ENCODE measurements at regions not wholly inside any gene's neighbourhood (a gene's known extent, or its start where the extent isn't known, plus 50 kb on each side); places are given as distances from the start of the nearest gene placed in this dataset.

- H3K27ac ChIP-seq, result no peak overlapping the region
- H3K4me3 ChIP-seq (IDR thresholded peaks at IDR 0.05; ENCODE audit: insufficient read depth, low read depth, low read length), result no peak overlapping the region
- TF ChIP-seq CTCF (conservative IDR thresholded peaks at IDR 0.05; ENCODE audit: low read depth, low read length), result no peak
- H3K36me3 ChIP-seq (ENCODE audit: insufficient read depth), result no peaks in the 10 kb centered on the region
- no peak overlapping the region for H3K4me2 ChIP-seq
- no peaks in the 10 kb centered on the region for H3K4me1 ChIP-seq (ENCODE audit: low read depth, poor library complexity, severe bottlenecking)
- H4K20me1 ChIP-seq (ENCODE audit: insufficient read depth), result no peaks in the 10 kb centered on the region
- H3K27me3 ChIP-seq (ENCODE audit: insufficient read depth, low read depth), result no peaks in the 10 kb centered on the region
- H2AFZ ChIP-seq (ENCODE audit: low read depth), result no peak overlapping the region
- no peak overlapping the region for H3K9ac ChIP-seq
- H3K79me2 ChIP-seq (ENCODE audit: insufficient read depth, low read depth), result no peaks in the 10 kb centered on the region
Measured at GRCh38 chr9:13688223-13688989, 408.9 kb upstream of the MPDZ start.

GRCh38 chr9:13684656-13685055 lies 405.2 kb upstream of the MPDZ start:
- Histone ChIP-seq H3K4me2 (no peak overlapping the region), H3K4me1 (ENCODE audit: low read depth, poor library complexity, severe bottlenecking) (no peaks in the 10 kb centered on the region), H3K27ac (no peak overlapping the region), H4K20me1 (ENCODE audit: insufficient read depth) (no peaks in the 10 kb centered on the region), H2AFZ (ENCODE audit: low read depth) (no peak overlapping the region), H3K27me3 (ENCODE audit: insufficient read depth, low read depth) (no peaks in the 10 kb centered on the region), H3K9ac (no peak overlapping the region), H3K4me3 (IDR thresholded peaks at IDR 0.05; ENCODE audit: insufficient read depth, low read depth, low read length) (no peak overlapping the region), H3K79me2 (ENCODE audit: insufficient read depth, low read depth) (no peaks in the 10 kb centered on the region), H3K36me3 (ENCODE audit: insufficient read depth) (no peaks in the 10 kb centered on the region)
- no peak for TF ChIP-seq CTCF (conservative IDR thresholded peaks at IDR 0.05; ENCODE audit: low read depth, low read length)

GRCh38 chr9:13677801-13678200 lies 398.3 kb upstream of the MPDZ start:
- Histone ChIP-seq H3K4me2 (no peak overlapping the region), H4K20me1 (ENCODE audit: insufficient read depth) (no peaks in the 10 kb centered on the region), H3K36me3 (ENCODE audit: insufficient read depth) (no peaks in the 10 kb centered on the region), H3K27me3 (ENCODE audit: insufficient read depth, low read depth) (no peaks in the 10 kb centered on the region), H3K27ac (no peak overlapping the region), H3K4me3 (IDR thresholded peaks at IDR 0.05; ENCODE audit: insufficient read depth, low read depth, low read length) (no peak overlapping the region), H3K9ac (no peak overlapping the region), H2AFZ (ENCODE audit: low read depth) (no peak overlapping the region), H3K4me1 (ENCODE audit: low read depth, poor library complexity, severe bottlenecking) (no peaks in the 10 kb centered on the region), H3K79me2 (ENCODE audit: insufficient read depth, low read depth) (no peaks in the 10 kb centered on the region)
- TF ChIP-seq CTCF (conservative IDR thresholded peaks at IDR 0.05; ENCODE audit: low read depth, low read length), result no peak

- TF ChIP-seq CTCF (conservative IDR thresholded peaks at IDR 0.05; ENCODE audit: low read depth, low read length), result no peak
- Histone ChIP-seq H3K4me2 (no peak overlapping the region), H3K4me1 (ENCODE audit: low read depth, poor library complexity, severe bottlenecking) (no peaks in the 10 kb centered on the region), H3K9ac (no peak overlapping the region), H3K27ac (no peak overlapping the region), H2AFZ (ENCODE audit: low read depth) (no peak overlapping the region), H3K4me3 (IDR thresholded peaks at IDR 0.05; ENCODE audit: insufficient read depth, low read depth, low read length) (no peak overlapping the region), H3K36me3 (ENCODE audit: insufficient read depth) (no peaks in the 10 kb centered on the region), H4K20me1 (ENCODE audit: insufficient read depth) (no peaks in the 10 kb centered on the region), H3K27me3 (ENCODE audit: insufficient read depth, low read depth) (no peaks in the 10 kb centered on the region), H3K79me2 (ENCODE audit: insufficient read depth, low read depth) (no peaks in the 10 kb centered on the region)
Measured at GRCh38 chr9:13675638-13676000, 396.1 kb upstream of the MPDZ start.

Measured in KMS-11 (cell line).